ENCODE measurements at regions not wholly inside any gene's neighbourhood (a gene's known extent, or its start where the extent isn't known, plus 50 kb on each side); places are given as distances from the start of the nearest gene placed in this dataset.

DNA sequence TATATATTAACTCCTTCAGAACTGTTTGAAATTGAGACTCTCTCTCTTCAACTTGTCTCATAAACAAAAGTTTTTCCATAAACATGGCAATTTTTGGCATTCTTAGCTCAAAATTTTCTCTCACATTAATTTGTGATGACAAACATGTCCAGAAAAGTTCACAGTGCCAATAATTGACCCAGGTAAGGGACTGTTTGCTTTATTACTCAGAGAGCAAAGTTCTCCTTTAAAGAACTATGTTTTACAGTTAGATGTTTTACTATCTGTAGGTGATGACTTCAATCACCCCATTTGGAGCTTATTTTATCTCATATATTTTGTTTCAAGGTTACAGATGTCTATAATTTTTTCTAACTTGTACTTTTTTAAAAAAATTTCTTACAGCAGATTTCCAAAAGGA is 855.6 kb downstream of the SLC16A7 start (continued):
- TF ChIP-seq, protein P1, sequence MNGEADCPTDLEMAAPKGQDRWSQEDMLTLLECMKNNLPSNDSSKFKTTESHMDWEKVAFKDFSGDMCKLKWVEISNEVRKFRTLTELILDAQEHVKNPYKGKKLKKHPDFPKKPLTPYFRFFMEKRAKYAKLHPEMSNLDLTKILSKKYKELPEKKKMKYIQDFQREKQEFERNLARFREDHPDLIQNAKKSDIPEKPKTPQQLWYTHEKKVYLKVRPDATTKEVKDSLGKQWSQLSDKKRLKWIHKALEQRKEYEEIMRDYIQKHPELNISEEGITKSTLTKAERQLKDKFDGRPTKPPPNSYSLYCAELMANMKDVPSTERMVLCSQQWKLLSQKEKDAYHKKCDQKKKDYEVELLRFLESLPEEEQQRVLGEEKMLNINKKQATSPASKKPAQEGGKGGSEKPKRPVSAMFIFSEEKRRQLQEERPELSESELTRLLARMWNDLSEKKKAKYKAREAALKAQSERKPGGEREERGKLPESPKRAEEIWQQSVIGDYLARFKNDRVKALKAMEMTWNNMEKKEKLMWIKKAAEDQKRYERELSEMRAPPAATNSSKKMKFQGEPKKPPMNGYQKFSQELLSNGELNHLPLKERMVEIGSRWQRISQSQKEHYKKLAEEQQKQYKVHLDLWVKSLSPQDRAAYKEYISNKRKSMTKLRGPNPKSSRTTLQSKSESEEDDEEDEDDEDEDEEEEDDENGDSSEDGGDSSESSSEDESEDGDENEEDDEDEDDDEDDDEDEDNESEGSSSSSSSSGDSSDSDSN (IDR thresholded peaks at IDR 0.05; ENCODE audit: borderline replicate concordance in 1 of 2, low read depth in 2 of 2, low read length in 2 of 2): no peak
- TF ChIP-seq CCNT2 (IDR thresholded peaks at IDR 0.05; ENCODE audit: borderline replicate concordance, extremely low read depth, insufficient read length, low read depth, low read length) (no peak), HNRNPK (IDR thresholded peaks at IDR 0.05; ENCODE audit: low read depth, low read length, poor library complexity, severe bottlenecking) (no peak)

DNA sequence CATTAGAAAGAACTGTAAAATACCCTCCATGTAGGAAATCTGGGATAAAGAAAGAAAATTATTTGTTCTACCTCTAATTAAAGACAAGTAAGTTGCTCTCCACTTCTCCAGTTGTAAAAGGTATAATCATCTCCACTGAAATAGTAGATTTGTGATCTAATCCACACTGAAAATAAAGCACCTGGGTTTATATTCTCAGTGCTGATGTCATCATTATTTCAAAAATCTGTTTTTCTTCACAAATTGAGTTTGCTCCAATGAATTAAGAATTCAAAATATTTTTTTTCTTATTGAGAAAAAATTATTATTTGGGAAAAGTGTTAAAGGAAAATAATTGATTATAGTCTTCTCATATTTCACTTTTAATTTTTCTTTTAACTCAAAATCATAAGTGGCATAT is 869.2 kb downstream of the SLC16A7 start:
- Histone ChIP-seq H3K27me3 (ENCODE audit: control insufficient read depth in 2 of 2, insufficient read depth in 2 of 2, low read length in 2 of 2) (no peaks in the 10 kb centered on the region), H3K4me3 (no peak overlapping the region), H4K20me1 (replicated peaks; ENCODE audit: control insufficient read depth, insufficient read depth, low read length) (no peaks in the 10 kb centered on the region), H3K4me2 (ENCODE audit: insufficient read depth, low read length) (no peak overlapping the region), H3K79me2 (ENCODE audit: control insufficient read depth, insufficient read depth, low read length) (no peaks in the 10 kb centered on the region), H2AFZ (ENCODE audit: low read depth, low read length) (no peak overlapping the region), H3K27ac (ENCODE audit: extremely low read depth, low read depth, low read length) (no peak overlapping the region), H3K4me1 (replicated peaks in 1 of 2; ENCODE audit: control insufficient read depth in 2 of 2, insufficient read depth in 2 of 2, low read length in 2 of 2) (no peaks in the 10 kb centered on the region), H3K36me3 (ENCODE audit: control insufficient read depth, insufficient read depth, low read length) (no peaks in the 10 kb centered on the region), H3K9me1 (ENCODE audit: control insufficient read depth, insufficient read depth, low read length) (no peaks in the 10 kb centered on the region), H3K9me3 (replicated peaks; ENCODE audit: control insufficient read depth, insufficient read depth, low read depth, low read length) (no peaks in the 10 kb centered on the region), H3K9ac (ENCODE audit: insufficient read depth in 1 of 2, low read depth in 2 of 2, low read length in 2 of 2) (no peak overlapping the region)
- intact Hi-C loops (cut with micrococcal nuclease) (no loop called here), in situ Hi-C loops (cut with MboI) (no loop called here)
- no peak for DNase-seq (ENCODE audit: extremely low read depth in 1 of 4, low spot score in 3 of 4)
- POLR2A ChIA-PET: no interaction called here
- FAIRE-seq: no peak
- no peak for ATAC-seq
- BruUV-seq (replicated peaks): no TSS peak
- CTCF ChIA-PET (ENCODE audit: low intra/inter-chr PET ratio): no interaction called here
- TF ChIP-seq DACH1 (IDR thresholded peaks at IDR 0.05; ENCODE audit: partially characterized antibody) (no peak), MBD2 (IDR thresholded peaks at IDR 0.05; ENCODE audit: borderline replicate concordance, low read depth) (no peak), CC2D1A (IDR thresholded peaks at IDR 0.05) (no peak)
- TF ChIP-seq, protein P2, sequence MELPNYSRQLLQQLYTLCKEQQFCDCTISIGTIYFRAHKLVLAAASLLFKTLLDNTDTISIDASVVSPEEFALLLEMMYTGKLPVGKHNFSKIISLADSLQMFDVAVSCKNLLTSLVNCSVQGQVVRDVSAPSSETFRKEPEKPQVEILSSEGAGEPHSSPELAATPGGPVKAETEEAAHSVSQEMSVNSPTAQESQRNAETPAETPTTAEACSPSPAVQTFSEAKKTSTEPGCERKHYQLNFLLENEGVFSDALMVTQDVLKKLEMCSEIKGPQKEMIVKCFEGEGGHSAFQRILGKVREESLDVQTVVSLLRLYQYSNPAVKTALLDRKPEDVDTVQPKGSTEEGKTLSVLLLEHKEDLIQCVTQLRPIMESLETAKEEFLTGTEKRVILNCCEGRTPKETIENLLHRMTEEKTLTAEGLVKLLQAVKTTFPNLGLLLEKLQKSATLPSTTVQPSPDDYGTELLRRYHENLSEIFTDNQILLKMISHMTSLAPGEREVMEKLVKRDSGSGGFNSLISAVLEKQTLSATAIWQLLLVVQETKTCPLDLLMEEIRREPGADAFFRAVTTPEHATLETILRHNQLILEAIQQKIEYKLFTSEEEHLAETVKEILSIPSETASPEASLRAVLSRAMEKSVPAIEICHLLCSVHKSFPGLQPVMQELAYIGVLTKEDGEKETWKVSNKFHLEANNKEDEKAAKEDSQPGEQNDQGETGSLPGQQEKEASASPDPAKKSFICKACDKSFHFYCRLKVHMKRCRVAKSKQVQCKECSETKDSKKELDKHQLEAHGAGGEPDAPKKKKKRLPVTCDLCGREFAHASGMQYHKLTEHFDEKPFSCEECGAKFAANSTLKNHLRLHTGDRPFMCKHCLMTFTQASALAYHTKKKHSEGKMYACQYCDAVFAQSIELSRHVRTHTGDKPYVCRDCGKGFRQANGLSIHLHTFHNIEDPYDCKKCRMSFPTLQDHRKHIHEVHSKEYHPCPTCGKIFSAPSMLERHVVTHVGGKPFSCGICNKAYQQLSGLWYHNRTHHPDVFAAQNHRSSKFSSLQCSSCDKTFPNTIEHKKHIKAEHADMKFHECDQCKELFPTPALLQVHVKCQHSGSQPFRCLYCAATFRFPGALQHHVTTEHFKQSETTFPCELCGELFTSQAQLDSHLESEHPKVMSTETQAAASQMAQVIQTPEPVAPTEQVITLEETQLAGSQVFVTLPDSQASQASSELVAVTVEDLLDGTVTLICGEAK (IDR thresholded peaks at IDR 0.05): no peak
- TF ChIP-seq, protein P2 (CRISPR knock-in tag; IDR thresholded peaks at IDR 0.05): no peak
- TF ChIP-seq, protein P3, sequence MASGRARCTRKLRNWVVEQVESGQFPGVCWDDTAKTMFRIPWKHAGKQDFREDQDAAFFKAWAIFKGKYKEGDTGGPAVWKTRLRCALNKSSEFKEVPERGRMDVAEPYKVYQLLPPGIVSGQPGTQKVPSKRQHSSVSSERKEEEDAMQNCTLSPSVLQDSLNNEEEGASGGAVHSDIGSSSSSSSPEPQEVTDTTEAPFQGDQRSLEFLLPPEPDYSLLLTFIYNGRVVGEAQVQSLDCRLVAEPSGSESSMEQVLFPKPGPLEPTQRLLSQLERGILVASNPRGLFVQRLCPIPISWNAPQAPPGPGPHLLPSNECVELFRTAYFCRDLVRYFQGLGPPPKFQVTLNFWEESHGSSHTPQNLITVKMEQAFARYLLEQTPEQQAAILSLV (tag; IDR thresholded peaks at IDR 0.05): no peak

Measured in K562 (cell line).